Lower leg skin (tissue), 4 donors: ENCODE measurements at regions not wholly inside any gene's neighbourhood (a gene's known extent, or its start where the extent isn't known, plus 50 kb on each side); places are given as distances from the start of the nearest gene placed in this dataset.
"Not testable (repeated sequence)": the region's sequence is repeated elsewhere in the genome, so short reads cannot be mapped to it uniquely, and the experiment has no call there.

Experiments used
- DNase-seq, 2 donors: peaks; one replicate each; pipeline ENCODE4 v3.0.0-alpha.2; 2019; ENCODE audit warnings: low spot score in 2 of 2
- H3K4me3 ChIP-seq: fragments of 200-600 bp; sonication (generic); 2 replicates; pipeline ENCODE4 v1.5.1; 2017; ENCODE audit warnings: mild to moderate bottlenecking, low read depth; ENCODE audit not compliant: poor library complexity, severe bottlenecking
- POLR2A ChIP-seq, 2 donors: fragments of 450-650 bp; IDR thresholded peaks; one replicate each; pipeline ENCODE4 v1.6.1; 2016 to 2017; ENCODE audit warnings: antibody characterized with exemption in 2 of 2, mild to moderate bottlenecking in 1 of 2, moderate library complexity in 1 of 2
- WGBS, 2 donors: methylation state at CpG; one replicate each; pipeline ENCODE4 v1.1.5; 2018; 5-methylcytosine and 5-hydroxymethylcytosine counted together
- intact Hi-C: fragments of 100-400 bp; cut with DNase I; formaldehyde crosslinking; loops from one replicate; pipeline ENCODE4 v1.15.0; 2023; ENCODE audit warnings: low total_unique reads
- TF ChIP-seq, protein P1 (sequence below), 3 donors: fragments of 450-650 bp; IDR thresholded peaks; one replicate each; pipeline ENCODE4 v1.5.1; 2016; ENCODE audit warnings: antibody characterized with exemption in 3 of 3, mild to moderate bottlenecking in 3 of 3, moderate library complexity in 2 of 3

DNA sequence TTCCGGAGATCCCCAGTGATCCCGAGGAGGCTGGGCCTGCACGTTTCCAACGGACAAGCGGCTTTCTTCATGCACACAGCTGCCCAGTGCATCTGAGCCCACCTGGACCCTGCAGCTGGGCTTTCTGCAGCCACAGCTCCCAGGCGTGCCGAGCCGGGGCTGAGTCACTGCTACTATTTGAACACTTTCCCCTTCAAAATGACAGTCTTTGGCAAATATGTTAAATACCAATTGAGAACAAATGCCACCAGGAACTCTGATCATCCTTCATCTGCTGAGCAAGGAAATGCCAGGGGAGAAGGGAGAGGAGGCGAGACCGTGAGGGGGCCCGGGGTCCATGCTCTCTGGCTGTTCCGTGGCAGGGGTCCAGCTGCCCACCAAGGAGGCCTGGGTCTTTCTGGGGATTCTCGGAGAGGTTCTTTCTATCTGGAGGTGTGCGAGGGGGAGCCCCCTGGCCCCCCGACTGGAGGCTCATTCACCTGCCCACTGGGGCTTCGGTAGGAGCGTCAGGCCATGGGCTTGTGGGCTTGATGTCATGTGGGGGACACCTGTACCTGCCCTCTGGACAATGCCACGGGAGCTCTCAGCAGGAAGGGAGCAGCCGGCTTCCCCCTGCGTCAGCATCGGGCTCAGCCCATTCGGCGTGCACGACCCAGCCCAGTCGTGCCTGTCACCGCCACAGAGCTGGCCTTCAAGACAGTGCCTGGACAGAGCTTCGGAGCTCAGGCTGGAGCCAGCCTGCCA, 159.6 kb downstream of the CTTN start:
- no peak for DNase-seq
- WGBS, 2 donors = 82 to 83% methylated on average over 21 to 24 of the region's 27 CpGs

DNA sequence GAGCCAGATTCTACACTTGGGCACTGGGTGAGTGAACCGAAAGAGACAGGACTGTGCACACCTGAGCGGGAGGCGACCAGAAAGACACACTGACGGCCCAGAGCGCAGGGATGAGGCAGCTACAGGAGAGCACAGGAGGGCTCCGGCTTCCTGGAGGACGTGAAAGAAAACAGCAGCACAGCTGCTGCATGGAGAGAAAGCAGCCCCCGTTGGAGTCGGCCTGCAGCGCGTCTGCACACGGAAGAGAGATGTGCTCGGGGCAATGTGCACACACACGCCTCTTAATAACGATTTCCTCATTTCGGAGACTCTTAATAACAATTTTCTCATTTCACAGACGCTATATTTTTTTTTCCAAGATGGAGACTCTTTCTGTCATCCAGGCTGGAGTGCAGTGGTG, 160.4 kb downstream of the CTTN start:
- WGBS, 2 donors = 59 to 73% methylated on average over 17 of the region's 17 CpGs
- TF ChIP-seq, protein P1, sequence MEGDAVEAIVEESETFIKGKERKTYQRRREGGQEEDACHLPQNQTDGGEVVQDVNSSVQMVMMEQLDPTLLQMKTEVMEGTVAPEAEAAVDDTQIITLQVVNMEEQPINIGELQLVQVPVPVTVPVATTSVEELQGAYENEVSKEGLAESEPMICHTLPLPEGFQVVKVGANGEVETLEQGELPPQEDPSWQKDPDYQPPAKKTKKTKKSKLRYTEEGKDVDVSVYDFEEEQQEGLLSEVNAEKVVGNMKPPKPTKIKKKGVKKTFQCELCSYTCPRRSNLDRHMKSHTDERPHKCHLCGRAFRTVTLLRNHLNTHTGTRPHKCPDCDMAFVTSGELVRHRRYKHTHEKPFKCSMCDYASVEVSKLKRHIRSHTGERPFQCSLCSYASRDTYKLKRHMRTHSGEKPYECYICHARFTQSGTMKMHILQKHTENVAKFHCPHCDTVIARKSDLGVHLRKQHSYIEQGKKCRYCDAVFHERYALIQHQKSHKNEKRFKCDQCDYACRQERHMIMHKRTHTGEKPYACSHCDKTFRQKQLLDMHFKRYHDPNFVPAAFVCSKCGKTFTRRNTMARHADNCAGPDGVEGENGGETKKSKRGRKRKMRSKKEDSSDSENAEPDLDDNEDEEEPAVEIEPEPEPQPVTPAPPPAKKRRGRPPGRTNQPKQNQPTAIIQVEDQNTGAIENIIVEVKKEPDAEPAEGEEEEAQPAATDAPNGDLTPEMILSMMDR (IDR thresholded peaks at IDR 0.05) = no peak
- no peak for TF ChIP-seq POLR2A (IDR thresholded peaks at IDR 0.05)
- intact Hi-C loops = no loop called here
- no peak for DNase-seq
- no peak overlapping the region for H3K4me3 ChIP-seq

More for the DNA sequence above, 159.6 kb downstream of the CTTN start:
- H3K4me3 ChIP-seq = no peak overlapping the region
- TF ChIP-seq, protein P1 (IDR thresholded peaks at IDR 0.05) = no peak
- TF ChIP-seq POLR2A (IDR thresholded peaks at IDR 0.05) = no peak
- intact Hi-C loops = no loop called here

DNA sequence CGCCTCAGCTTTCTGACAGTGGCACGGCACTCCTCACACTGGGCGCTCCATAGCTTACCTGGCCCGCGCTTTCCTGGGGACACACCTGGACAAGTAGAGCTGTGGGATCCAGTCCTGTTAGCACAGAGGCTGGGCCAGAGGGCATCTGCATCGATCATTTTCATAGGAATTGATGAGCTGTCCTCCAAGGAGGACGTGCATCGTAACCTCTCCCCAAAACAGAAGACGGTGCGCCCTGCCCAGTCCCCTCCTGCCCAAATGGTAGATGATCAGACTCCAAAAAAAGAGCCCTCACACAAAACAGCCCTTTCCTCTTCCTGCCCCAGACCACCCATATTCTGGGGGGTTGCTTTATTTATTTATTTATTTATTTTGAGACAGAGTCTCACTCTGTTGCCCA, 161.2 kb downstream of the CTTN start:
- H3K4me3 ChIP-seq = no peak overlapping the region
- no peak for DNase-seq
- TF ChIP-seq, protein P1 (IDR thresholded peaks at IDR 0.05) = no peak
- no peak for TF ChIP-seq POLR2A (IDR thresholded peaks at IDR 0.05)
- 87 to 93% methylated on average over 10 of the region's 10 CpGs for WGBS, 2 donors
- intact Hi-C loops = no loop called here

DNA sequence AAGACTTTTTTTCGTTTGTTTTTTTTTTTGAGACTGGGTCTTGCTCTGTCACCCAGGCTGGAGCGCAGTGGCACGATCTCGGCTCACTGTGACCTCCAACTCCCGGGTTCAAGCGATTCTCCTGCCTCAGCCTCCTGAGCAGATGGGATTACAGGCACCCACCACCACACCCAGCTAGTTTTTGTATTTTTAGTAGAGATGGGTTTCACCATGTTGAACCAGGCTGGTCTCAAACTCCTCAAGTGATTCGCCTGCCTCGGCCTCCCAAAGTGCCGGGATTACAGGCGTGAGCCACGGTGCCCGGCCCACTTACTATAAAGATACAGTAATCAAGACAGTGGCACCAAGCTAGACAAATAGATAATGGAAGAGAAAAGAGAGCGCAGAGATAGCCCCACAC, 162.3 kb downstream of the CTTN start:
- WGBS, 2 donors = 93 to 96% methylated on average over 13 of the region's 13 CpGs
- intact Hi-C loops = not testable (repeated sequence)

DNA sequence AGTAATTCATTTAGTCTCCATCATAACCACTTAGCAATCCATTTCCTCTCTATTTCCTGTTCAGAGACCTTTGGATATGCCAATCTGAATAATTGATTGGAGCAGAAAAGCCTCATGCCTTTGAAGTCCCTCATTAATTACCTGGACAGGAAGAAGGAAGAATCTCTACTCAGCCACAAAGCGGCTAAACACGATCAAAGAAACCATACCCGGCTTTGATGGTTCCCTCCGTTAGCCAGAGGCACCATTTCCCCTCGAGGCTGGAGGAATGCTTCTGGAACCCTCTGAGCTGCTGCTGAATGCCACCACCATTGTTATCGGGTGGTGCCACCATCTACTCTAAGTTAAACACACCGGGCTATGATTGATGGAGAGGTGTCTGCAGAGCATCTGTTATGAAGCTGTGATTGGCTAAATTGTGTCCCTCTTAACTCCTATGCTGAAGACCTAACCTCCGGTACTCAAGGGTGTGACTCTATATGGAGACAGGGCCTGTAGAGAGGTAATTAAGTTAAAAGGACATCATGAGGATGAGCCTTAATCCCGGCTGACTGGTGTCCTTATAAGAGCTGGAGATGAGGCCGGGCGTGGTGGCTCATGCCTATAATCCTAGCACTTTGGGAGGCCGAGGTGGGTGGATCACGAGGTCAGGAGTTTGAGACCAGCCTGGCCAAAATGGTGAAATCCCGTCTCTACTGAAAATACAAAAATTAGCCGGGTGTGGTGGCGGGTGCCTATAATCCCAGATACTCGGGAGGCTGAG, 168.6 kb downstream of the CTTN start:
- DNase-seq = no peak
- no peak overlapping the region for H3K4me3 ChIP-seq
- 77 to 80% methylated on average over 17 of the region's 17 CpGs for WGBS, 2 donors
- intact Hi-C loops = no loop called here
- TF ChIP-seq POLR2A (IDR thresholded peaks at IDR 0.05) = no peak
- TF ChIP-seq, protein P1 (IDR thresholded peaks at IDR 0.05) = no peak

More for the DNA sequence above, 162.3 kb downstream of the CTTN start:
- not testable (repeated sequence) for H3K4me3 ChIP-seq, DNase-seq

DNA sequence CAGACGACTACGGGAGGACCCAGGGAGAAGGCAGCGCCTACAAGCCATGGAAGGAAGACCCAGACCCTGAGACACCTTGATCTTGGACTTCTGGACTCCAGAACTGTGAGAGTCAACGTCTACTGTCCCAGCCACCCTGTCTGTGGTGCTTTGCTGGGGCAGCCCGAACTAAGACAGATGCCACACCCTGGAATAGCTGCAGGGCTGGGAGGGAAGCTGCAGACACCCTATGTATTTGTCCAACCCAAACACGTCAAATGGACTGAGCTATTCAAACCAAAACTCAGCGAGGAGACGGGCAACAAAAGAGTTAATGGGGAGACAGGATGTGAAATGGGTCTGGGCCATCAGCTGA, 169.3 kb downstream of the CTTN start:
- 35 to 38% methylated on average over 8 of the region's 8 CpGs for WGBS, 2 donors
- intact Hi-C loops = no loop called here
- H3K4me3 ChIP-seq = peak overlapping the region; percentile 1

More for the DNA sequence above, 169.3 kb downstream of the CTTN start:
- TF ChIP-seq POLR2A (IDR thresholded peaks at IDR 0.05) = no peak
- TF ChIP-seq, protein P1 (IDR thresholded peaks at IDR 0.05) = no peak
- no peak for DNase-seq
